ENCODE measurements at regions not wholly inside any gene's neighbourhood (a gene's known extent, or its start where the extent isn't known, plus 50 kb on each side); places are given as distances from the start of the nearest gene placed in this dataset.
A peak's percentile ranks its signal among the peaks of the same experiment; 100 is the strongest.
"Not testable (repeated sequence)": the region's sequence is repeated elsewhere in the genome, so short reads cannot be mapped to it uniquely, and the experiment has no call there.

DNA sequence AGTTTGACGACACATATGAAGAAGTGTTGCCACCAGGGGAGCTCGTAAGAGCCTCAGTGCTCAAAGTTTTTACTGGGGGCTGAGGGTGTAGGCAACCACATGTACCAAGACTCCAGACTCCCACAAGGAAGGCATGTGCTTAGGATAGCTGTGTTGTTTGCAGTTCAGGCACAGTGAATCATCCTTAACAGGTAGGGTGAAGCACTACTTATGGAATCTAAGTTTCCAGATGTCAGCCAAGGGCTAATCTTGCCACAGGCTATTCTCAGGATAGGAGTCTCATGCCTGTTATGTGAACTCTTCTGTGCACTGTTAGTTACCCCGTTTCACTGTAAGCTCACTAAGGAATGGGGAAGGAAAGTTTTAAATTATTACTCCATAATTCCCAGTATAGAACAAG is 202.6 kb downstream of the TMA16 start:
- DNase-seq = no peak

GRCh38 chr4:163700383-163700782 is 205.9 kb downstream of the TMA16 start:
- DNase-seq = not testable (repeated sequence)

DNA sequence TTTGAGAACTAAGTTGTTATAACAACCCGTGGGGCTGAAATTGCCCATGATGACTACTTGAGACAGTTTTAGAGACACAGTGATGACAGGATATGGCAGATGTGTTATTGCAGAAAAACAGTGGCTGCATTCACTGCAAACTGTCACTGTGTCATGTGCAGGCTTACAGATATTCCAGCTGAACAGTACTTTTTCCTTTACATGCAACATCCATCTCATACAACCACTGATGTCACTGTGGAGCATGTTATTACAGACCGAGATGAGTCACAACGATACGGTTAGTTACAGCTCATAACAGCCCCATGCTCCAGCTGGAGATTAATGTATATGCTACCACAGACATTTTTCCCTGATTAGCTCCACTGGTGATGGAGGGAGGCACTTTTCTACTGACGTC is 207.4 kb downstream of the TMA16 start:
- DNase-seq = no peak

- no peak for DNase-seq
These were observed 208.2 kb downstream of the TMA16 start for GRCh38 chr4:163702736-163703135.

- DNase-seq = no peak
These were observed 208.8 kb downstream of the TMA16 start for GRCh38 chr4:163703251-163703650.

- DNase-seq = no peak
These were observed 213.4 kb downstream of the TMA16 start for GRCh38 chr4:163707873-163708272.

GRCh38 chr4:163709601-163710000 is 215.1 kb downstream of the TMA16 start:
- DNase-seq = no peak

DNA sequence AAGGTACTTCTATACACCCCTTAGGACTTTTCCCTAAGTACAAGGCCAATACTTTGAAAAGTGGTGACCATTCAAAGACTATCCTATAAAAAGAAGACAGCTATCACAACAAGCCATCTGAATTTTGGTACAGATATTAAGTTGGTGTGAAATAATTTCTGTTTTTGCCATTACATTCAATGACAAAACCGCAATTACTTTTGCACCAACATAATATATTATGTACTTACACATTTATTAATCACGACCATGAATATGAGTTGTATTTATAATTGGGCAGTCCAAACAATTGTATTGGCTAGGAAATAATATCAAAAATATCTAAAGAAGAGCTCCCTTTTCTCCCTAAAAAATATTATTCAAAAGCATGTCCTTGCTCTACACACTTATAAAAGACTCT is 215.7 kb downstream of the TMA16 start:
- DNase-seq = no peak

- DNase-seq = not testable (repeated sequence)
These were observed 230.0 kb downstream of the TMA16 start for GRCh38 chr4:163724495-163724894.

GRCh38 chr4:163726641-163727040 is 232.2 kb downstream of the TMA16 start:
- DNase-seq = no peak

DNA sequence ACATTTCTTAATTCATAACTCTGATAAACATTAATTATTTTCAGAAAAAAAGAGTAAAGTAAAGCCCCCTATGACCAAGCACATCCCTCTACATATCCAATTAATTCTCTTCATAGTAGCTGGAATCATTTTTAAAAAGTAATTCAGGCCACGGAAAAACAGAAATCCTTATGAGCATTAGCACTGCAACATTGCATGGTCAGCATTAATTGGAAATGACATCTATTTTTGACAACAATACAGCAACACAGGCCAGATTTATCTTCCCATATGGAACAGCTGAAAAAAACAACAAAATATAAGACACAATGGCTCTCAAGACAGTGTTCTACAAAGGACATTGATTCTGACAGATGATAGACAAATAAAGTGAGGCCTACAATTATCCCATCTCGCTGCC is 236.6 kb downstream of the TMA16 start:
- no peak for DNase-seq

DNA sequence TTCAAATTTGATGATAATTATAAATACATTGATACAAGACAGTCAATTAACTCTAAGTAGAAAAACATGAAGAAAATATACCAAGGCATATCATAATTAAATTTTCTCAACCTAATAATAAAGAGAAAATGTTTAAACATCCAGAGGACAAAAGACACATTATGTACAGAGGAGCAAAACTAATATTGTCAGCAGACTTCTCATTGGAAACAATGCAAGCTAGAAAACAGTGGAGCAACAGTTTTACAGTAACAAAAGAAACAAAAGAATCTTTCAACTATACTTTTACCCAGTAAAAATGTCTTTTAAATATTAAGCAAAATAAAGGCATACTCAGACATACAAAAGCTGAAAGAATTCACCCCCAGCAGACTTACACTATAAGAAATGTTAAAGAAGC is 238.0 kb downstream of the TMA16 start:
- no peak for DNase-seq

DNA sequence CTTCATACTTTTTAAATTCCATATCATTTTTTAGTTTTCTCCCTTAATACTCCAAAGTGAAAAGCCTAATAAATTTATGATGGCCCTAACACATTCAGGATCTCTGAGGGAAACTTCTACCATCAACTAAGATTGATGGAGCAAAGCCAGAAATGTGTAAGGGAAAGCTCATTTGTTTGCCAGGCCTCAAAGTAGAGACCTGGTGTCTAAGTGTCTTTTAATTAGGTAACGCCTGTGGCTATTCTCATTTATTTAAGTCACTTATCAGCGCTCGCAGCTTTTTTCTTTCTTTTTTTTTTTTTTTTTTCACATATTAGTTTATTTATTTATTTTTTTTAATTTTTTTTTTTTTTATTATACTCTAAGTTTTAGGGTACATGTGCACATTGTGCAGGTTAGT is 242.4 kb downstream of the TMA16 start:
- no peak for DNase-seq

GRCh38 chr4:163737846-163738245 is 243.4 kb downstream of the TMA16 start:
- DNase-seq = not testable (repeated sequence)

DNA sequence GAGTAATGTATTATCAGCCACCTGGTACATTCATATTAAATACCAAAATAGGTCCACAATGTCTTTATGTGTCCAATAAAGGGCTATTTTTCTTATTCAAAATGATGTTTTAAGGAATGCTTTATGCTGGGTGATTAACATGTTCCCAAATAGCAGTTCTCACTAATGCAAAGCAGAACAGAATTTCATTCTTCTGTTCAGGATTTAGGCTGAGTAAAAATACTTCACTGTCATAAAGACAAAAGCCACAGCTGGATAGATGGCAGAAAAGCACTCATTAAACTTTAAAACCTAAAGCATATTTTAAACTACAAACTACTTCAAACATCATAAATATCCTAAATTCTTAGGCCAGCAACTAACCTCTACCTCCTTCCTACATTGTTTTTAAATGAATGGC is 244.0 kb downstream of the TMA16 start:
- DNase-seq = no peak

GRCh38 chr4:163744861-163745260 is 250.4 kb downstream of the TMA16 start:
- no peak for DNase-seq

DNA sequence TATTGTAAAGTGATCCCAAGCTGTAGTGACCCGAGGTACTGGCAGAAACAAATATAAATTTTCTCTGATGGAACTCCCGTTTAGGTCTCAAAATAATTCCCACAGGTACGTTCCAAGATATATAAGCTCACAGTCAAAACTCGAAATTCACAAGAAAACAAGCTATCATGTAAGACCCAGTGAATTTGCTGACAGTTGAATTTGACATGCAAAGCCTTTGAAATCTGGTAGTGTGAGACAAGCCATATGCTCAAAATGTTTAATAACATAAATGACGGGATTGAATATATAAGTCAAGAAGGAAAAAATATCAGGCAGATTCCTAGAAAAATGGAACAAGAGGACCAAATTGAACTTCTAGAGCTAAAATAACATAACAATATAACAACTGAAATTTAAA is 252.8 kb downstream of the TMA16 start:
- DNase-seq = no peak

- DNase-seq = no peak
These were observed 253.4 kb downstream of the TMA16 start for GRCh38 chr4:163747886-163748285.

GRCh38 chr4:163748449-163748848 is 254.0 kb downstream of the TMA16 start:
- peak in 1 of 2 experiments; percentile 5 for DNase-seq

DNA sequence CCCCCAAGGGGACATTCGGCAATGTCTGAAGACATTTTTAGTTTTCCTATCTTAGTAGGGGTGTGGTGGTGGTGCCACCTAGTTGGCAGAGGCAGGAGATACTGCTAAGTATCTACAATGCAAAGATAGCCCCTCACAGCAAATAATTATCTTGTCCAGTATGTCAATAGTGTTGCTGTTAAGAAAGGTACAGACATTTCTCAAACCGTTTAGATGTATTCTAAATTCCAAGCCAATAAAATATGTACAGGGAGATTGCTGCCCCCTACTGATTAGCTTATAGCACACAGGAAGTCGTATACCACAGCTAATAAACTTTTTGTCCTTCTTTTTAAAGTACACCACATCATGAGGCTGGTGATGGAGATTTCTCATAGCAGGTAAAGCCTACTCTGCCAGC is 260.5 kb downstream of the TMA16 start:
- DNase-seq = peak in 1 of 2 experiments; percentile 2

- no peak for DNase-seq
These were observed 262.7 kb downstream of the TMA16 start for GRCh38 chr4:163757219-163757618.

DNA sequence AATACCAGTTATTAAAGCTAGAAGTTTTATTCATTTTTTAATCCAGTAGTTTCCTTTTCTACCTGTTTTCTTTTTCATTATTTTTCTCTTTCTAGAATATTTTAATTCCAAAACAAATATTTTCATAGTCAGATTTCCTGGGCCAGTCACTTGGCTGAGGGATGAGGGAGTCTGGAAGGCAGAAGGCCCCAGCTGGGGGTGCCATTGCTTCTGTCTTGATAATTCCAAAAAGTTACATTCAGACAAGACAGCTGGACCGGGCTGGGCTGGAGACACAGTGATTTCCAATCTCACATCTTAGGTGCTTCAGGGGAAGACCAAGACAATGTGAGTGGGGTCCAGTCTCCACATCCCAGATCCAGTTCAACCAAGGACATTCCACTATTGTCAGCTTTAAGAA is 263.5 kb downstream of the TMA16 start:
- no peak for DNase-seq

DNA sequence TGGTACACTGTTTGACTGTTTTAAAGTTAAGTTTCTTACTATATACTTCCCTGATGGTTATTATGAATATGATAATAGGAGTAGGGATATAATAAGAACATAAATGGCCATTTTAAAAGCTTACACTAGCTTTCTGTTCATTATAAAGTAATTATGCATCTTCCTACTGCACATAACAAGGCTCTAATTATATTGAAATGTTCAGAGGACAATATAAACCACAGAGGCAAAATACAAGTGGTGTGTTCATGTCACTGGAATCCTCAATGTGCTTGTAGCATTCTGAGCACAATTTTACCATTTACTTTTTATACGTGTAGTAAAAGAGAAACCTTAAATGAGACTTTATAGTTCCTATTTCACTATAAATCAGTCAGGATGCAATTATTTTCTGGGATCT is 268.3 kb downstream of the TMA16 start:
- no peak for DNase-seq

GRCh38 chr4:163764569-163764968 is 270.1 kb downstream of the TMA16 start:
- DNase-seq = no peak

GRCh38 chr4:163768014-163768413 is 273.5 kb downstream of the TMA16 start:
- no peak for DNase-seq

GRCh38 chr4:163772238-163772637 is 277.7 kb downstream of the TMA16 start:
- DNase-seq = no peak

Data from NCI-H446 (cell line).